ENCODE measurements at regions not wholly inside any gene's neighbourhood (a gene's known extent, or its start where the extent isn't known, plus 50 kb on each side); places are given as distances from the start of the nearest gene placed in this dataset.

DNA sequence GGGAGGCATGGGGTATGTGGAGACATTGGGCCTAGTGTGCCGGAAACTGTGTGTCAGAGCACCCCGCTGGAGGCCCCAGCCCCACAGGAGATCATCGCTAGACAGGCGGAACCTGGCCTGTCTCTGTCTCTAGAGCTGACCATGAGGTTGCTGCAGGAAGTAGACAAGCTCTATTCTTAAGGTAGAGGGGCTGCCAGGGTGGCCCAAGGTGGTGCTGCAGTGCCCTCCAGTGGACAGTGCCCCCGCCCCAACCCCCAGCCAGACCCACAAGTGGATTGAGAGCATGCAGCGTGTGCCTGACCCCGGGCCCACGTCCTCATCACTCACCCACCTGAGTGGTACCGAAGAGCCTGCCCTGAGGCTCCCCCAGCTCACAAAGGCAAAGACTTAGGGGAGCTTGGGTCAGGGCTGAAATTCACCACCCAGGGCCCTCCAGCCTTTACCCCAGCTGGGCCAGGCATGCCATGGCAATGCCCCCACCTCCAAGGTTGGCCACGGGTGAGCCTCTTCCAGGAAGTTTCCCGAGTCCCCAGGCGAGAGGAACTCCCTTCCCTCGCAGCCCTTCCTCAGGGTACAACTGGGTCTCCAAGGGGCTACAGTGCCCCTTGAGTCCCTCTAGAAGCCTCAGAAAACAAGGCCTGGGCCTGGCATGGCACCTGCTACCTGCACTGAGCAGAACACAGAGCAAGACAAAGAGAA is 155.0 kb downstream of the TTC32 start:
- peak; percentile 18 for DNase-seq

- no peak for DNase-seq
These were observed 155.6 kb downstream of the TTC32 start for GRCh38 chr2:19746137-19746600.

GRCh38 chr2:19745318-19746136 is 156.3 kb downstream of the TTC32 start:
- DNase-seq: no peak

- no peak for DNase-seq
These were observed 157.2 kb downstream of the TTC32 start for GRCh38 chr2:19744456-19745199.

DNA sequence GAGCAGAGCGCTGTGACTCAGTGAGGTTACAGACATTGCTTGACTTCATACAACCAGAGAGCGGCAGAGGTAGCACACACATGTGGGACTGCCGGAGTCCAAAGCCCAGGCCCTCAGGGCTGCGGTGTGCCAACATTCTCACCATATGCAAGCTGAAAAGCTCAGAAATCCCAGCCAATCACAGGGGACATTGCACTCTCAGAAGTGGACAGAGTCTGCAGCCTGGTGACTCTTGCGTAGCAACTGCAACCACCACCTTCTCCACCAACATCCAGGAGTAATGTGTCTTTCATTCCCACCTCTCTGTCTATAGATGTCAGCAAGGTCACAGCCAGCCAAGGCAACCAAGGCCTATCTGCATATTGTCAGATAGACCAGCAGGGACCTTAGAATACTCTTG is 158.1 kb downstream of the TTC32 start:
- no peak for DNase-seq

- no peak for DNase-seq
These were observed 158.9 kb downstream of the TTC32 start for GRCh38 chr2:19742872-19743271.

GRCh38 chr2:19739256-19739655 is 162.5 kb downstream of the TTC32 start:
- DNase-seq: no peak

GRCh38 chr2:19738707-19739106 is 163.1 kb downstream of the TTC32 start:
- DNase-seq: no peak

DNA sequence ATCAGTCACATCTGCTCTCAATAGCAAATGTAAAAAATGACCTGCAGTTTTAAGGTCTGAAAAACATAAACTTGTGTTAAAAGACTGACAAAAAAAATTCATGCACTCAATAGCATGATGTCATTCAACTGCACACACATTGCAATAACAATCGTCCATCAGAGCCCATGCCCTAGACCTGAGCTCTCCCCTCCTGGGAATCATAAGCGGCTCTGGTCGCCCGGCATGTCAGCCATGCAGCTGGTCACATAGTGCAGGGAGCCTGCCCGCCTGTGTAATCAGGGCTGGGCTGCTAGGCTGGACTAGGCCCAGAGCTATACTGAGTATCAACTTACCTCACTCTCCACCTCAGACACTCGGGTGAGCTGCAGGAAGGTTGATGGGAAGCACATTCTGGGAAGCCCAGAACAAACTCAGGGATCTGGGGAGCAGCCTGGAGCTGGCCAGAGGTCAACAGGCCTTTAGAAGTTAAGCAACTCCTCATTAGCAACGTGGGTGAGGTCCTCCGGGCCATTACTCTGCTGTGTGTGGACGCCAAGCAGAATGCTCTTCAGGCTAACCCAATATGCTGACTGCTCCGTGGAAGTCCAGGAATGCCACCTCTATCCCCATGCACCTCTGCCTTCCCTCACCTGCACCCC is 165.5 kb downstream of the TTC32 start:
- no peak for DNase-seq

GRCh38 chr2:19733951-19734425 is 167.8 kb downstream of the TTC32 start:
- no peak for DNase-seq

GRCh38 chr2:19733390-19733789 is 168.4 kb downstream of the TTC32 start:
- DNase-seq: no peak

GRCh38 chr2:19732255-19732654 is 169.5 kb downstream of the TTC32 start:
- no peak for DNase-seq

- no peak for DNase-seq
These were observed 170.3 kb downstream of the TTC32 start for GRCh38 chr2:19731515-19731914.

DNA sequence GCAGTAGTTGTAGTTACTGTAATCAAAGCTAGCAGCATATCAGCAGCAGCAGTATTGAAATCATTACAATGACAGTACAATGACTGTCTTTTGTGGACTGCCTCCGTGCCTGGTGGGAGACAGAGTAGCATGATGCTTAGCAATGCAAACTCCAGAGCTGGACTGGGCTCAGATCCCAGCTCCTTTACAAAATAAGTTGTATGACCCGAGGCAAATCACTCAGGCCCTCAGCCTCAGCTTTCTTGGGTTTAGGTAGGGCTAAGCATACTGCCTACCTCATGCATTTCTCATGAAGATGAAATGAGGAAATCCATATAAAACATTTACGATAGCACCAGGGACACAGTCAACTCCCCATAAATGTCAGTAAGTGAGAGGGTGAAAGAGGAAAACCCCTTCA is 170.7 kb downstream of the TTC32 start:
- DNase-seq: no peak

- DNase-seq: no peak
These were observed 173.7 kb downstream of the TTC32 start for GRCh38 chr2:19728125-19728524.

GRCh38 chr2:19725392-19725791 is 176.4 kb downstream of the TTC32 start:
- DNase-seq: no peak

DNA sequence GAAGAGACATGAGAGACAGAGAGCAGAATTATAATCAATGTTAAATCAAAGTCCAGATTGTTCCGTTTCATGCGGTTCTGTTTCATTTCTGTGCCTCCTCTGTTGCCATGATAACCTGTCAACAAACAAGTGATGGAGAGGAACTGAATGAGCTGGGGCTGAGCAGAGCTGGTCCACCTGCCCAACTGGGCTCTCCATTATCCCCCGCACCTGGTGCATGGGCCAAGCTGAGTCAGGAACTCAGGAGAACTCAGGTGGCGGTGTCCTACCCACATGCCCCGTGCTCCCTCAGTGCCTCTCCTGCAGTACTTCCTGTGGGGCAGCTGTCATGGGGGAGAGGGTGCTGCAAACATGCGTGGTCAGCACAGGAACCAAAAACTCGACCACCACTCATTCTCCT is 178.8 kb downstream of the TTC32 start:
- DNase-seq: no peak

- DNase-seq: no peak
These were observed 179.2 kb downstream of the TTC32 start for GRCh38 chr2:19722531-19722971.

GRCh38 chr2:19720306-19720705 is 181.5 kb downstream of the TTC32 start:
- no peak for DNase-seq

DNA sequence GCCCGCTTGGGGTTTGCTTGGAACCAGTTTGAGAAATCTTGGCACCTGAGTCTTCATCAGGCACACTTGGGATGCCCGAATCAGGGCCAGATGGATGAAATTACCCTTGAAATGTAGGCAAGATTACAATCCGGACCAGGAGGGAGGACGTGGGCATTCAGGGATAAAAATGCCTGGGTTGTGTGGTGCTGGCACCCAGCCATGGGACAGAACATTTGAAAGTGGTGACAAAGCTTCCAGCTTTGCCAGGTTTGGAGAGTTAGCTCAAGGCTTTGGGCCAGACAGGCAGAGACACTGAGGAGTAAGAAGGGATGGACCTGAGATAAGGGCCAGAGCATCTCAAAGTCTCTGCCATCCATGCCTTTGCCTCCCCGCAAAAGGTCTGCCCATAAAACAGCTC is 182.2 kb downstream of the TTC32 start:
- DNase-seq: no peak

DNA sequence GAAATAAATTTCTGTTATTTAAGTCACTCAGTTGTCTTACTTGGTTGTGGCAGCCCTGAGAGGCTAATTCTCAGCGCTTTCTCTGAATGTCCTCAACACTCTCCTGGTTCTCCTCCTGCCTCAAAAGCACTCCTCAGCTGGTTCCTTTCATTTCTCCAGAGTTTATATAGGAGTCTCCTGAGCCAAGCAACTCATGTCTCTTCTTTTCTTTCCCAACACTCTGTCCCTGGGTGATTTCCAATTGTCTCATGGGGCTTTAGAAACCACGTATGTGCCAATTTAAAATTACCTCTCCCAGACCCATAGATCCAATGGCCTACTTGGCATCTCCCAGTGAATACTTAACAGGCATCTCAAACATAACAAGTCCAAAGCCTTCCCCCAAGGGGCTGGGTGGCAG is 184.3 kb downstream of the TTC32 start:
- DNase-seq: no peak

GRCh38 chr2:19714926-19715325 is 186.9 kb downstream of the TTC32 start:
- no peak for DNase-seq

DNA sequence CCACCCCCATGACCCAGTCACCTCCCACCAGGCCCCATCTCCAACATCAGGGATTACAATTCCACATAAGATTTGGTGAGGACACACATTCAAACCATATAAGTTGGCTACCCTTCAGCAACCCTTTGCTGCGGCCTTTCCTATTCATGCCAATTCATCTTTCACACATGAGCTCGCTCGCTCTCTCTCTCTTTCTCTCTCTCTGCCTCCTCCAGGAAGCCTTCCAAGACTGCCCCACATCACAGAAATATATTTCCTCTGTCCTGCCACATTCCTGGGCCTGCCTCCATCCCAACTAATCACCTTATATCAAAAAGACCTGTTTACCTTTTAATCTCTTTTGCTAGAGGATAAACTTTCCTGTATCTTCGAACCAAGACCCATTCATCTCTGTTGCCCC is 188.9 kb downstream of the TTC32 start:
- no peak for DNase-seq
